H1 (cell line): ENCODE measurements at regions not wholly inside any gene's neighbourhood (a gene's known extent, or its start where the extent isn't known, plus 50 kb on each side); places are given as distances from the start of the nearest gene placed in this dataset.

ENCODE experiments used
- CHD2 ChIP-seq: IDR thresholded peaks from 2 replicates; pipeline ENCODE4 v1.6.1; 2012; ENCODE audit warnings: low read length, improper control_type of control experiment
- HDAC2 ChIP-seq, 2 experiments: fragments of 300-600 bp in 1 of 2; sonication (generic) in 1 of 2; IDR thresholded peaks; 2 replicates each; pipeline ENCODE4 v1.6.1; 2011 to 2012; ENCODE audit warnings: low read depth in 2 of 2, low read length in 2 of 2, mild to moderate bottlenecking in 2 of 2, moderate library complexity in 2 of 2, borderline replicate concordance in 1 of 2, inconsistent platforms in 1 of 2
- MAX ChIP-seq: IDR thresholded peaks from 2 replicates; pipeline ENCODE4 v1.6.1; 2012; ENCODE audit warnings: inconsistent platforms
- TF ChIP-seq, protein P1 (sequence below), 3 experiments: IDR thresholded peaks; 1 replicate in 2 of 3; 2 replicates in 1 of 3; pipeline versions ENCODE4 v1.5.1 to v1.6.1; 2011; ENCODE audit warnings: low read length in 3 of 3, mild to moderate bottlenecking in 3 of 3, inconsistent platforms in 2 of 3, low read depth in 1 of 3, moderate library complexity in 1 of 3; ENCODE audit not compliant: insufficient read depth in 1 of 3; ENCODE audit errors: control extremely low read depth in 1 of 3

DNA sequence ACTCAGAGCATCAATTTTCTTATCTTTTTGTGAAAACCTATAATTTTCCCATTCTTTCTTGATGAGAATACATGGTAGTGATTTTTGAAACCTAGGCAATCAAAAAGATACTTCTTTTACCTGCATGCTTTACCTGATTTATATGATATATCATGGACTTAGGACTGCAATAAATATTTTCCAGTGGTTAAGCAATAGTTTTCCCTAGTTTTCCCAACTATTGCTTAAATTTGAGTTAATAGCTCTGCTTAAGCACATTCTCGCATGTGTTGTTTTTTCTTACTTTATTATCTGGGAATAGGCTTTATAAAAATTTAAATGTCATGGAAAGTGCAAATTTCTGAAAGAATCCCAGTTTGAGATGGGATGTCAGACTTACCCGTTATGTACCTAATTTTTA lies 465.1 kb upstream of the BCHE start:
- TF ChIP-seq MAX = no peak
- no peak for TF ChIP-seq CHD2
- TF ChIP-seq, protein P1, sequence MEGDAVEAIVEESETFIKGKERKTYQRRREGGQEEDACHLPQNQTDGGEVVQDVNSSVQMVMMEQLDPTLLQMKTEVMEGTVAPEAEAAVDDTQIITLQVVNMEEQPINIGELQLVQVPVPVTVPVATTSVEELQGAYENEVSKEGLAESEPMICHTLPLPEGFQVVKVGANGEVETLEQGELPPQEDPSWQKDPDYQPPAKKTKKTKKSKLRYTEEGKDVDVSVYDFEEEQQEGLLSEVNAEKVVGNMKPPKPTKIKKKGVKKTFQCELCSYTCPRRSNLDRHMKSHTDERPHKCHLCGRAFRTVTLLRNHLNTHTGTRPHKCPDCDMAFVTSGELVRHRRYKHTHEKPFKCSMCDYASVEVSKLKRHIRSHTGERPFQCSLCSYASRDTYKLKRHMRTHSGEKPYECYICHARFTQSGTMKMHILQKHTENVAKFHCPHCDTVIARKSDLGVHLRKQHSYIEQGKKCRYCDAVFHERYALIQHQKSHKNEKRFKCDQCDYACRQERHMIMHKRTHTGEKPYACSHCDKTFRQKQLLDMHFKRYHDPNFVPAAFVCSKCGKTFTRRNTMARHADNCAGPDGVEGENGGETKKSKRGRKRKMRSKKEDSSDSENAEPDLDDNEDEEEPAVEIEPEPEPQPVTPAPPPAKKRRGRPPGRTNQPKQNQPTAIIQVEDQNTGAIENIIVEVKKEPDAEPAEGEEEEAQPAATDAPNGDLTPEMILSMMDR (IDR thresholded peaks at IDR 0.05; ENCODE audit: control extremely low read depth in 1 of 3, insufficient read depth in 1 of 3, low read depth in 1 of 3, low read length in 3 of 3) = no peak
- TF ChIP-seq HDAC2 (IDR thresholded peaks at IDR 0.05; ENCODE audit: borderline replicate concordance in 1 of 2, low read depth in 2 of 2, low read length in 2 of 2) = no peak
